IPS-20b (cell line): ENCODE measurements at regions not wholly inside any gene's neighbourhood (a gene's known extent, or its start where the extent isn't known, plus 50 kb on each side); places are given as distances from the start of the nearest gene placed in this dataset.

Experiments
- H3K27ac ChIP-seq: one replicate; pipeline ENCODE4 v1.5.1; 2013; ENCODE audit warnings: low read length
- H3K27me3 ChIP-seq: 2 replicates; pipeline ENCODE4 v1.6.1; 2013; ENCODE audit warnings: mild to moderate bottlenecking, low read length, inconsistent platforms; ENCODE audit not compliant: insufficient read depth
- H3K36me3 ChIP-seq: 2 replicates; pipeline ENCODE4 v1.6.1; 2013; ENCODE audit warnings: low read depth, mild to moderate bottlenecking, inconsistent platforms, low read length, moderate library complexity; ENCODE audit not compliant: insufficient read depth
- H3K4me1 ChIP-seq: 2 replicates; pipeline ENCODE4 v1.6.1; 2013; ENCODE audit warnings: mild to moderate bottlenecking, control low read depth, inconsistent platforms, low read length, moderate library complexity; ENCODE audit not compliant: insufficient read depth
- H3K4me3 ChIP-seq: 2 replicates; pipeline ENCODE4 v1.5.1; 2013; ENCODE audit warnings: mild to moderate bottlenecking, low read length, inconsistent platforms
- H3K9ac ChIP-seq: 2 replicates; pipeline ENCODE4 v1.6.1; 2013; ENCODE audit warnings: low read depth, mild to moderate bottlenecking, inconsistent platforms, low read length, moderate library complexity
- H3K9me3 ChIP-seq: 2 replicates; pipeline ENCODE4 v1.6.1; 2013; ENCODE audit warnings: mild to moderate bottlenecking, low read depth, low read length, inconsistent platforms; ENCODE audit not compliant: insufficient read depth

DNA sequence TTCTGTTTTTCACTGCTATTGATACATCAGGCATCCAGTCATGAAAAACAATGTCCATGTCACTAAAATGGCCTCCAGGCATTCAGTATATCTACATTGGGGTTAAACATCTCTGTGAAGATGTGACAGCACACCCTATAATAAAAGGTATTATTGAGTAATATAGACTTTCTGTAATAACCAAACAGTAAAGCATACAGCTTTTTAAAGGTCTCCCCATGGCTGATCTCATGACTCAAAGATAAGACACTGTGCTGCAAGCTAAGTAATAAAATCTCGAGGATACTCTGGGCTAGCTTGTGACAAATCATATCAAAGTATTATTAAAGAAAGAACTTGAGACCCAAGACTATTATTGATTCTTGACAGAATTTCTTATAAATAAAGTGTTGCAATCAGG is 613.1 kb upstream of the PKN2 start:
- Histone ChIP-seq H3K9me3 (no peaks in the 10 kb centered on the region), H3K9ac (no peak overlapping the region), H3K4me1 (no peaks in the 10 kb centered on the region), H3K4me3 (no peak overlapping the region), H3K36me3 (no peaks in the 10 kb centered on the region), H3K27me3 (no peaks in the 10 kb centered on the region), H3K27ac (no peak overlapping the region)

DNA sequence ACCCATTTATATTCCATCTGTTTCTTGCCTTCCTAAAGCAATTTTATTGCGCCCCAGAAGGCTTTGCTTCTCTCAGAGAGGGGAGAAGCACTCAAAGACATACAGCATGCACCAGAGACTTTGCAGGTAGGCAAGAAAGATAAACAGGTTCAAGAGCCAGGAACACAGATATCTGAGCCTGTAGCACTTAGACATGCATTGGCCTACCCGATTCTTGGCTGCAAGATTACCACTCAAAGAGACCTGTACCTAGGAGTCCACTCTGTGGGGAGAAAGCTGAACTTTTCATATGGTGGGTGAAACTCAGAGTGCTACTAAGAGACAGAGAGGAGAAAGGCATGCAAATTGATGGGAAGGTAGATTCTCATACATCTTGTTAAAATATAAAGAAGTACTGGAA is 609.4 kb upstream of the PKN2 start:
- H3K4me1 ChIP-seq = no peaks in the 10 kb centered on the region
- H3K9me3 ChIP-seq = no peaks in the 10 kb centered on the region
- no peaks in the 10 kb centered on the region for H3K36me3 ChIP-seq
- H3K27me3 ChIP-seq = no peaks in the 10 kb centered on the region
- H3K27ac ChIP-seq = no peak overlapping the region
- no peak overlapping the region for H3K4me3 ChIP-seq
- no peak overlapping the region for H3K9ac ChIP-seq

DNA sequence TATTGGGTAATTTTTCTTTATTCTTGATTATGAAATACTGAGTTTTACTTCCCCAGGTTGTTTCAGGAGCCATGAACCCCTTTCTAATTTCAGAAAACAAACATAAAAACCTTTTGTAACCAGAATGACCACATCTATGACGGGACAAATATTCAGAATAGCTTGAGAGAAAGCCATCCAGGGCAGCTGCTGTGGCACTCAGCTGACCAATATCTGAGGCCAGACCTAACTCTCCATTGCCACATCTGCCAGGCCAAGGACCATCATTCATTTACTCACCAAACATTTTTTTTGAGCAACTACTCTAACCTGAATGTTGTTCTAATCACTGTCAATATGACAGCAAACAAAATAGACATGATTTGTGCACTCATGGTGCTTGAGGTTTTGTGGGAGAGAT is 608.3 kb upstream of the PKN2 start:
- no peak overlapping the region for H3K9ac ChIP-seq
- H3K36me3 ChIP-seq = no peaks in the 10 kb centered on the region
- no peak overlapping the region for H3K4me3 ChIP-seq
- H3K27ac ChIP-seq = no peak overlapping the region
- no peaks in the 10 kb centered on the region for H3K4me1 ChIP-seq
- H3K27me3 ChIP-seq = no peaks in the 10 kb centered on the region
- H3K9me3 ChIP-seq = no peaks in the 10 kb centered on the region

DNA sequence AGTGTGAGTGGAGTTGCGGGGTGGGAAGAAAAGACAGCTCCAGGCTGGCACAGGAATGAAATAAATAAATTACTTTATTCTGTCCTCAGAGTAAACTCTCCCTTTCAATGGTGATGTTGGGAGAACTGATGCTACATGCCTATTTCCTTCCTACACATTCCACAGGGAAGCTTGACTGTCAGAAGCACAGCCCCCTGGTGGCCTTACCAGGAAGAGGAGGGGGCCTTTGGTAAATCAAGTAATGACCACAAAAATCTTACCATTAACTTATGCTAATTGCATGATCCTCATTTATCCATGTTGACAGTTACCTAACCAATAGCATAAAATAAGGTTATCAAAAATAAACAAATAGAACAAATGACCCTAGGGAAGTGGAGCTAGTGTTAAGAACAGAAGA is 605.0 kb upstream of the PKN2 start:
- Histone ChIP-seq H3K9me3 (no peaks in the 10 kb centered on the region), H3K27ac (no peak overlapping the region), H3K36me3 (no peaks in the 10 kb centered on the region), H3K9ac (no peak overlapping the region), H3K4me3 (no peak overlapping the region), H3K27me3 (no peaks in the 10 kb centered on the region), H3K4me1 (no peaks in the 10 kb centered on the region)

DNA sequence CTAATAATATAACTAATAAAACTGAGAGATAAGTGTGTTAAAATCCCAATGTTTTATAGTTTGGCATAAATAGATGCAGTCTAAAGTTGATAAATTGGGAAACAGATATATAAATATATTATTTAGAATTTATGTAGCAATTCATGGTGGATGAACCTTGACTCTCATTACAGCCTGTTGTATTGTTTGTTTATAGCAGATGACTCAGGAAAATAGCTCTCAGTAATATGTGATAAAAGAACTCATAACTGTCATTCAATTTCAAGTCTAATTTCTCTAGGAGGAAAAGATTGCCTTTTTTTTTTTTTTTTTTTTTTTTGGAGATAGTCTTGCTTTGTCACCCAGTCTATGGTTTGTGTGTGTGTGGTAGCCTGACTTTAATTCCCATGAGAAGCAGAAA is 603.2 kb upstream of the PKN2 start:
- Histone ChIP-seq H3K27me3 (no peaks in the 10 kb centered on the region), H3K9me3 (no peaks in the 10 kb centered on the region; the same call in 1 of the 2 replicates), H3K27ac (no peak overlapping the region), H3K4me1 (no peaks in the 10 kb centered on the region), H3K4me3 (no peak overlapping the region), H3K36me3 (no peaks in the 10 kb centered on the region), H3K9ac (no peak overlapping the region)

DNA sequence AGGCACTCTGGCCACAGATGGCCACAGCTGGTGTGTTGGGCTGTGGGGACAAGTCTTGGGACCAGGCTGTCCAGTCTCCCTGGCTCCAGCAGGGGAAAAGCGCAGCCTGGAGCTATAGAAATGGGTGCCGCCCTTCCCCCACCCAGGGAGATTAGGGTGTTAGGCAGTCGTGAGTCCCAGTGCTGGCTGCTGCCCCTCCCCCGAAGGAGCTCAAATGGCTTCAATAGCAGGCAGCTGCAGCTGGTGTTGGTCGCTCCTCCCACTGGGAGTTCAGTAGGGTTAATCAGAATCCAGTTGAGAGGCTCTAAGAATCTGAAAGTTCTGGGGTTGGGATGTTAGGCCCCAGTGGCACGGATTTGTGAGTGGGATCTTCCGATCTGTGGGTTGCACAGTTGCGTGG is 595.6 kb upstream of the PKN2 start:
- Histone ChIP-seq H3K9ac (no peak overlapping the region), H3K4me3 (no peak overlapping the region), H3K4me1 (no peaks in the 10 kb centered on the region), H3K27me3 (no peaks in the 10 kb centered on the region), H3K27ac (no peak overlapping the region), H3K9me3 (peaks cover 3% of the 10 kb centered on the region; the same call in 1 of the 2 replicates), H3K36me3 (no peaks in the 10 kb centered on the region)

DNA sequence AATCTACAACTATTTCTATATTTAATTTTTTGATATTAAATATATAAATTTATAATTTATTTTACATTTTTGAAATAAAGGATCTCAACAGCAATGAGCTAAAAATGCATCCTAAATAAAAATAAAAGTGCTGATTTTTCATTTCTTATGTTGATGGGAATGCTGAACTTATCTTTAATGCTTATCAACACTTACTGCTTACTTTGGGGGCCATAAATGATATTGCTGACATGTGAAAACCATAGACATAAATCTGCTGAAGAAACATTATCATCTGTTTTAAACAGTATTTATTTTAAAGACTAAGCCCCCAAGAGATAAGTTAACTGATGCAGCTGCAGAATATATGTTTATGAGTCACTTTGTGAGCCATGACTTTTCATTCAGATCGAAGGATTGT is 594.1 kb upstream of the PKN2 start:
- Histone ChIP-seq H3K4me1 (no peaks in the 10 kb centered on the region), H3K4me3 (no peak overlapping the region), H3K9ac (no peak overlapping the region), H3K27ac (no peak overlapping the region), H3K9me3 (peaks cover 3% of the 10 kb centered on the region; the same call in 1 of the 2 replicates), H3K27me3 (no peaks in the 10 kb centered on the region), H3K36me3 (no peaks in the 10 kb centered on the region)

DNA sequence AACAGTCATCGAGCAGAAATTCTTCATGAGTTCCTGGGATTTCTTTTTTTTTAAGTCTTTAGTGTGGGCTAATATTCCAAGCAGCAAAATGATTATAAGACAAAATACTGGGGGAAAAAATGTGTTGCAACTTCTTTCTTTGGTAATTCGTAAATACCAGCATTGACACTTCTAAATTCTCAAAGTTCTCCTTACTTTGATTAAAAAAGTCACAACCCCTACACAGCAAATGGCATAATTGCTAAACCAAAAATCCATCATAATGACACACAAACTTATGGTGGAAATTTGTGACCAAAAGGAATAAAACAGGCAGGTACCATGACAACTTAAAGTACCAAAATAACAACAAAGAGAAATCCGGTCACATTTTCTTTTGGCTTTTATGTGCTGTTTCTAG is 585.2 kb upstream of the PKN2 start:
- Histone ChIP-seq H3K27me3 (no peaks in the 10 kb centered on the region), H3K4me1 (no peaks in the 10 kb centered on the region), H3K27ac (no peak overlapping the region), H3K36me3 (no peaks in the 10 kb centered on the region), H3K9me3 (no peaks in the 10 kb centered on the region), H3K9ac (no peak overlapping the region), H3K4me3 (no peak overlapping the region)

DNA sequence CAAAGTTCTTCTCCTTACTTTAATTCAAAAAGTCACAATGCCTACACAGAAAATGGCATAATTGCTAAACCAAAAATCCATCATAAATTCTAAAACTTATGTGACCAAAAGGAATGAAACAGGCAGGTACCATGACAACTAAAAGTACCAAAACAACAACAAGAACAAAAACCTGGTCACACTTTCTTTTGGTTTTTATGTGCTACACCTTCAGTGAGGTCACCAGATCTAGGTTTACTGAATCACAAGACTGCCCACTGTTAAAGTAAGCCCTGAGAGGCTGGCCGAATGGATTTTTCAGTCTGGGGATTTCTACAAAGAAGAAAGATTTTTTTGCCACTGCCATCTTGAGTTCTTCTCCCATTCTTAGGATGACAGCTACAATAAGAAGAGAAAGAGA is 583.0 kb upstream of the PKN2 start:
- no peak overlapping the region for H3K27ac ChIP-seq
- H3K4me3 ChIP-seq = no peak overlapping the region
- no peaks in the 10 kb centered on the region for H3K27me3 ChIP-seq
- no peaks in the 10 kb centered on the region for H3K4me1 ChIP-seq
- H3K36me3 ChIP-seq = no peaks in the 10 kb centered on the region
- H3K9ac ChIP-seq = no peak overlapping the region
- H3K9me3 ChIP-seq = no peaks in the 10 kb centered on the region

DNA sequence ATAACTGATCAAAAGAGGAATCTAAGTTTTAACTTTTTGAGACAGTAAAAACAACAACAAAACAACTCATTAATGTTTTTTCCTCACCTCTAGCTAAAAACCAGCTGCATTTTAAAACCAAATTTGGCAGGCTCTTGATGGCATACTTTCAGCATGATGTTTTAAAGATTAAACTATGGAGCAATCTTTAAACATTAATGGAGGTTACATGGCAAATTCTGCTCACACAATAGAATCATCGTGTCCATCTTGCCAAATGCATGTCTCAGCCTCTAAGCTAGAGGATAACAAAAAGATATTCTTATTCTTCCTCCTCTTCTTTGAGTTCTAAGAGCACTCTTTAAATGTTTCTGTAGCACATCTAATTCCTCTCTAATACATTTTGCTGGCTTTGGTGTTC is 579.8 kb upstream of the PKN2 start:
- no peak overlapping the region for H3K9ac ChIP-seq
- no peaks in the 10 kb centered on the region for H3K9me3 ChIP-seq
- no peaks in the 10 kb centered on the region for H3K36me3 ChIP-seq
- H3K27ac ChIP-seq = no peak overlapping the region
- no peaks in the 10 kb centered on the region for H3K4me1 ChIP-seq
- H3K4me3 ChIP-seq = no peak overlapping the region
- H3K27me3 ChIP-seq = no peaks in the 10 kb centered on the region

DNA sequence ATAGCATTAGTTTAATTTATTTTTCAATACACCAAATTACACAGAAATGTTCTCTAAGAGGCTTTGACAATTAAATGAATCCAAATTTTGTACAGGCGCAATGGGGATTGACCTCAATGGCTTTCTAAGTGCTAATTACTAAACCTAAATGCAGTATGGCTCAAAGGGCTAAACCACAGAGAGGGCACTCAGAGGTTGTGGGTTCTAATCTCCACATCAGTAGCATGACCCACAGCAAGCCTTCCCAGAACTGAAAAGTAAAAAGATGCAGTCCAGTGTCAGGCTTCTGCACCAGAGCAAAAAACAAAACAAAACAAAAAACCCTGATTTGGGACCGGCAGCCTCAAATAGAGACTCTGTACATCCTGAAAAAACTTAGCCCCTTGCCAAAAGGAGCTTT is 579.2 kb upstream of the PKN2 start:
- H3K27me3 ChIP-seq = no peaks in the 10 kb centered on the region
- no peak overlapping the region for H3K4me3 ChIP-seq
- H3K4me1 ChIP-seq = no peaks in the 10 kb centered on the region

DNA sequence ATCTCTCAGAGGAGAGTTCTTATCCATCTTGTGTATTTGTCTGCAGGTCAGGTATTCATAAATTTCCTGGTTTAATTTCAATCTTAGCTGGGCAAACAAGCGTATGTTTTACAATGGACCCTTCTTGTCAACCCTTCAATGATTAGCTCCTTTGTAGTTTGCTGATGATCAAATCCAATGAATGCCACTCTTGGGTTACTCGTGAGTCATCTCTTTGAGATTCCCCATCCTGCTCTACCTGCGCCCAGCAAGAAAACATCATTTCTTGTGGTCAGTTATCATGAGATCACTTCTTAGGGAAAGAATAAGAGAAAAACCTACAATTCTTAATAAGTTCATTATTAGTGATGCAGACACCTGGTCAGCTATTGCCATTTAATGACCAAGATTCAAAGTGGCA is 572.3 kb upstream of the PKN2 start:
- no peaks in the 10 kb centered on the region for H3K36me3 ChIP-seq
- no peaks in the 10 kb centered on the region for H3K27me3 ChIP-seq
- no peaks in the 10 kb centered on the region for H3K9me3 ChIP-seq
- no peak overlapping the region for H3K27ac ChIP-seq
- no peak overlapping the region for H3K9ac ChIP-seq
- H3K4me1 ChIP-seq = no peaks in the 10 kb centered on the region
- H3K4me3 ChIP-seq = no peak overlapping the region

More for the DNA sequence above, 579.2 kb upstream of the PKN2 start:
- Histone ChIP-seq H3K36me3 (no peaks in the 10 kb centered on the region), H3K9me3 (no peaks in the 10 kb centered on the region), H3K27ac (no peak overlapping the region), H3K9ac (no peak overlapping the region)

DNA sequence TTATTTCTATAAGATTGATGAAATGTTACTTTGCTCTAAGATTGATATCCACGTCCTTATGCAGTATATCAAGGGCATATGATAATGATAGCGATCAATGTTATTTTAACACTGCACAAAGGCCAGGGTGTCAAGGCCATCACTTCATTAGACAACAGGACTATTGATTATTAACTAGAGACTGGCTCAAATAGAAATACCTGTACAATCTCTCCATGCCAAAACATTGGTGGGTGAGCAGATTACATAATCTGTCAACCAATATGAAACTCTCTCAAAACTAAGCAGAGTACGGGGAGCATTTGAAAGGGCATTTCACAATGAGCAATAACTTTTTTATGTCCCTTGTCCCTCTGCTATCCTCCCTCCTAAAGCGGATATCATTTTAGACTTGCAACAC is 566.5 kb upstream of the PKN2 start:
- Histone ChIP-seq H3K36me3 (no peaks in the 10 kb centered on the region), H3K9me3 (no peaks in the 10 kb centered on the region), H3K4me1 (no peaks in the 10 kb centered on the region), H3K27me3 (no peaks in the 10 kb centered on the region), H3K9ac (no peak overlapping the region), H3K4me3 (no peak overlapping the region), H3K27ac (no peak overlapping the region)
